T-helper 2 cell treated with Interferon-gamma antibody and Interleukin-4, amounts not matched to agents 100 ng/mL and 5 ng/mL, for 36 hours (primary cell): ENCODE measurements at regions not wholly inside any gene's neighbourhood (a gene's known extent, or its start where the extent isn't known, plus 50 kb on each side); places are given as distances from the start of the nearest gene placed in this dataset.

Source experiments
- intact Hi-C: fragments of 100-400 bp; cut with micrococcal nuclease; formaldehyde crosslinking; loops from one replicate; pipeline ENCODE4 v1.15.1; 2023

DNA sequence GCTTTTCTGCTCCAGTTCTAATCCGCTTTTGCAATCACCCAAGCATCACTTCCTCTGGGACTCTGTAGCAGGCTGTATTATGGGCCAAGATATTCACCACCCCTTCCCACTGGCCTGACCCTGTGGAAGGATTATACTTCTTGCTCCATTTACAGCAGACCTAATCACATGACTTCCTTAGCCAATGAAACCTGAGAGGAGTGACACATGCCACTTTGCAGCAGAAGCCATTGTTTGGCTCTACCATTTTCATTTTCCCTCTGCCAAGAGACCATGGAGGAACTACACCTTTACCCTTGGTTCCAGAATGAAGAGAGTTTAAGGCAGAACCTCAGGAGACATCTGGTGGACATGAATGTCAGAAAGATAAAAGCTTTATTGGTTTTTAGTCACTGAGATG is 134.9 kb upstream of the HSD17B12 start:
- intact Hi-C loops: no loop called here

DNA sequence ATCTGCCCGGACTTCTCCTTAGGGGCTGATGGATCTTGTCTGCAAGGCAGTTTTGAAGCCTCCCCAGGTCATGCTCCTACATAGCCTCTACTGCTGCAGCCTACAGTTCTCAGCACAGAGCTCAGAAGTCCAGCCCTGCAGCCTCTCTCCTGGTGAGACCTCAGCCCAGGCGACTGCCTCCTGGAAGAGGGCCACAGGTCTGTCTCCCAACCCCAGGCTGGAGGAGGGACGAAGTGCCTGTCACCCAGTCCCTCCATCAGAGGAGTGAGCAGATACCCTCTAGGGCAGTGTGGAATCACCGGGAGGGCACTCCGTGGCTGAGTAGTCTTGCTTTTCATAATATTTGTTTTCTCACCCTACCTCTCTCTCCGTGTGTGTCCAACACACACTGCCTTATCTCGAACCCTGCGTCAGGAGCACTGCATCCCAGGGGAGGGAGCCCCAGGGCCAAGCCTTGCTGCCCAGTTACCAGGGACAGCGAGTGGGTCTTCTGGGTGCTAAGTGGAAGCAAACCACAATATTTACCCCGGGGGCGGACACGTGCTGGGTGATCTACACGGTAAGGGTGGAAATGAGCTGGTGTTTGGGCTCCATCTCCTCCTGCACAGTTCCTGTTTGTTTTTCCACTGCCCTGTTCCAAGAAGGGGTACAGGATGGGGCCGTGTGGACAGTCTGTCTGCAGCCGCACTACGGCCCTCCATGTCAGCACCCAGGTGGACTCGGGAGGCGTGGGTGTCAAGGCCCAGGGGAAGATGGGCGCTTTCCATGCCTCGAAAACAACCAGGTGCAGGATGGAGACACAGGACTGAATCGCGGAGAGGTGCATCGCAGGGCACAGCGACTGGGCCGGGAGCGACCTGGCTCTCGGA is 133.7 kb upstream of the HSD17B12 start:
- intact Hi-C loops: no loop called here

DNA sequence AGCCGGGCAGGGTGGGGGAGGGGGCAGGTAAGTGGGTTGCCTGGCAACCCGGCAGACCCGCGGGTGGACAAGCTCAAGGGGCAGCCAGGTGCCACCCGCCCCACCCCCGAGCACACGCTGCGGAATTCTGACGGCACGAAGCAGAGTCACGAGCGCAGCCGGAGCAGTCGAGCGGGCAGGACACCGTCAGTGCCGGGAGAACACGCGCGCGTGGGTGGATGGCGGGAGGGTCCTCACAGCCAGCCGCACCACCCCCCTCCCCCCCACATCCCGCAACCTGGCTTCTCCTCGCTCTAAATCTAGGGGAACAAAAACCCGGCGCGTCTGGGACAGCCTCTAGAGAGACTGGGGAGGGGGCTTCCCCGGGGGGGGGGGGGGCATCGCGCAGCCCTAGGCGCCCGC is 133.1 kb upstream of the HSD17B12 start:
- intact Hi-C loops: no loop called here

DNA sequence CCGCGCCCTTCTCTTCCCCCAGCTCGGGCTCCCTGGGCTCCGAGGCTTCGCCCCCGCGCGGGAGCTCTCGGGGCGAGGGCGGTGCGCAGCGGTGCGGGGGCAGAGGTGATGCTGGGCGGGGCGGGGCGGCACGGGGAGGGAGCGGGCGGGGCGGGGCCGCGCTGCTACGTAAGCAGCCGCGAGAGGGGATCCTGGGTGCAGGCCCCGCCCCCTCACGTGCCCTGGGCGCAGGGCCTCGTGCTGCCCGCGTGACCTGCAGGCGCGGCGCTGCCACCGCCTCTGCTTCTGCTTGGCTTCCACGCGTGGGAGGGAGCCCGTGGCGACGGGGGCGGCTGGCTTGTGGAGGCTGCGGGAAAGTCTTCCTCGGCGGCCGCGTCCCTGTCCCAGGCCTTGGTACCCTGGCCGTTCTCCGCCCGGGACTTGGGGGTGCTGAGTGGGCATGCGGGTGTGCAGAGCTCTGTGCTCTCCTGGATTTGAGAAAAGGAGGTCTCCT is 132.6 kb upstream of the HSD17B12 start:
- intact Hi-C loops: no loop called here

DNA sequence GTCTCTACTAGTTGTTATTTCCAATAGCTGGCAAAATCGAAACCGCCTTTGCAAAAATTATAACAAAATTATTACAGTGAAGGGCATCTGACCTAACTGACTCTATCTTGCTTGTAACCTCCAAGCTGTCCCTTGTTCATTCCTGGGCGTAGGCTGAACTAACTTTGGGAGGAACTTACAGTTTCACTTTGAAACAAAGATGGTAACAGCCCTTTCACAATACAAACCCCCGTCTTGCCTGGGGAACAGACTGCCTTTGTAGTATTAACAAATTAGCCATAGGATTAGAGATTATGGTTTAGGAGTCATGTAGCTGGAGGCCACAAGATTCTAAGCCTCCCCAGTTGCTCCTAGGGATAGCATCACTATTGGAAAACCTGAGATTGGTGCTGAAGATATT is 131.6 kb upstream of the HSD17B12 start:
- intact Hi-C loops: no loop called here

DNA sequence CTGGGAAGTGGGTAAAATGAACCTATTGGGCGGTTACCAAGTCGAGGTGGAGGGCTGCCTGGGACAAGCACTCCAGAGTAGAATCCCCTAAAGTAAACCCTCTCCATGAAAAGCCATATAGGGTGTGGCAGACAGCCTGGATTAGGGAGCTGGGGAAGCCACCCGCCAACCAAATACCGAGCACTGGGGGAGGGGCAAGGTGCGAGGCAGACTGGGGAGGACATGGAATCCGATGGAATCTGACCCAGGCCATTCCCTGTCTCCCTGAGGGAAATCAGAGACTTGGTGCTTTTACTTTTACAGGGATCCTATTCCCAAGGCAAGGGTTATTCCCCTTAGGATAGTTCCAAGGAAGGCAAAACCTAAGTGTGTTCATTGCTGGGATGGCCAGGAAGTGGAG is 130.9 kb upstream of the HSD17B12 start:
- intact Hi-C loops: no loop called here

DNA sequence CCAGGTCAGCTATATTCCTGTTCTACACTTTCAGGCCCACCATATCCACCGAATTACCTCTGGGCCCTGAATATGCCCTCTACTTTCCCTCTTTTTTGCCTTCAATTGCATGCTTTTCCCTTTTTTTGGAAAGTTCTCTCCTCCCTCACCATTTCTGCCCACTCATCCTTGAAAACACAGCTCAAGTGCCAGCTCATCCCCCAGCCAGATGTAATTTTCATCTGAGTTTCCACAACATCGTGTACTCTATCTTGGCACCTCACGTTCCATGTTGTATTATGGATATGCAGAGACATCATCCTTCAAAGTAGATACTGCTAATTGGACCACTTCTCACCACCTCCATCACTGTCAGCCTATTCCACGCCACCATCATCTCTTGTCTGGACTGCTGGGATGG is 129.8 kb upstream of the HSD17B12 start:
- intact Hi-C loops: no loop called here

DNA sequence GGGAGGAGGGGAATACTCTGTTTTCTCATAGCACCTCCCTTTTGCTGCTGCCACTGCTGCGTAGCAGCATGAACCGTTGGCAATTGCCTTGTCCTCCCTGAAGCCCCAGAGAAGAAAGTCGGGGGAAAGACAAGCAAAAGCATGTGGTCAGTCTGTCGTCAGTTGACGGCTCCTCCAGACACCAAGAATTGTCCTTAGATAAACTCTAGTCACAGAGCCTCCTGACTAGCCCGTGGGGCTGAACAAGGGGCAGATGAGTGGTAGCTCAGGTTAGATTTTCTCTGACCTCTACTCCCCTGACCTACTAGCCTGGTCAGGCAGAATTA is 126.4 kb upstream of the HSD17B12 start:
- intact Hi-C loops: no loop called here

DNA sequence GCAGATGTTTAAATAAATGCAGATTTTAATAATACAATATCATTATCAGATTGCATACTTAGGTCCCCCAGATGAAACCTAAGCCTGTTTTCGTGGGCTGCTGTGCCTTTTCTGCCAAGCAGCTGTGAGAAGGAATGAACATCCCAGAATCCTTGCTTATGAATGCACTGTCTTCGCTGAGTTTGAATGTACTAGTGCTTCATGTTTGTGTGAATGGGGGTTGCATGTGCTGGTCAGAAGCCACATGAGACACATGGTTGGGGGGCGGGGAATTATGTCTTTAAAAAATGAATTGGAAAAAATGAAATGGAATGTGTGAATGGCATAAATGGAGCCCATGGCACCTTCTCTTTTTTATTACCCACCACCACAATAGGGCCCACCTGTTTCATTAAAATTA is 125.4 kb upstream of the HSD17B12 start:
- intact Hi-C loops: no loop called here

DNA sequence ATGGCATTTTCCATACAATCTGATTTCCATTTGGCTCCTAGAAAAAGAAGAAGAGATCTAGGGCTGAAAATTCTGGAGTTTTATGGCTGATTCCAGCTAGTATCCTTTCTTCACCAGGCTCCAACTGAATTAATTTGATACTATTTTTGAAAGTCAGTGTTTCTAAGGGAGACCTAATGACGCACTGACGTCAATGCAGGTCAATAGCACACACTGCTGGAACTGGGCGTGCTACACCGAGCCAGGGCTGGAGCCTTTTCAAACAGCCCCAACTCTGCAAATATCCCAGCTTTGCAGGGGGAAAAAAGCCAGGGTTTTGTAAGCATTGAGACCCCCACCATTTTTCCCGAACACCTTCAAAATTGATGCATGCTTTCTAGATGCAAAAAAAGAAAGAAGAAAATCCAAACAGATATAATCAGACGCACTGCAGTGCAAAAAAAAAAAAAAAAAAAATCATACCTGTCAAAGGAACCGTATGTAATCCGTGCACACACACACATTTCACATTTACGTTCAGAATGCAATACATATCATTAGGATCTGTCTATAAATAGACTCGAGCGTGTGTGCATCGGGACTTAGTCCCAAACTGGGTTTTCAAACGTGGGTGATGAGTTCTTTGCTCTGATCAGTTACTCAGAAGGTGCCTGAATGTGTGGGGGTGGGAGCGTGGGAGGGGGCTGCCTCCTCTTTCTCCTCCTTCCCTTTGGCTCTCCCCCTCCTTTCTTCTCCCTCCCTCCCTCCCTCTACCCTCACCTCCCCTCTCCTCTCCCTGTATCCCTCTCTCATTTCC is 124.5 kb upstream of the HSD17B12 start:
- intact Hi-C loops: no loop called here

DNA sequence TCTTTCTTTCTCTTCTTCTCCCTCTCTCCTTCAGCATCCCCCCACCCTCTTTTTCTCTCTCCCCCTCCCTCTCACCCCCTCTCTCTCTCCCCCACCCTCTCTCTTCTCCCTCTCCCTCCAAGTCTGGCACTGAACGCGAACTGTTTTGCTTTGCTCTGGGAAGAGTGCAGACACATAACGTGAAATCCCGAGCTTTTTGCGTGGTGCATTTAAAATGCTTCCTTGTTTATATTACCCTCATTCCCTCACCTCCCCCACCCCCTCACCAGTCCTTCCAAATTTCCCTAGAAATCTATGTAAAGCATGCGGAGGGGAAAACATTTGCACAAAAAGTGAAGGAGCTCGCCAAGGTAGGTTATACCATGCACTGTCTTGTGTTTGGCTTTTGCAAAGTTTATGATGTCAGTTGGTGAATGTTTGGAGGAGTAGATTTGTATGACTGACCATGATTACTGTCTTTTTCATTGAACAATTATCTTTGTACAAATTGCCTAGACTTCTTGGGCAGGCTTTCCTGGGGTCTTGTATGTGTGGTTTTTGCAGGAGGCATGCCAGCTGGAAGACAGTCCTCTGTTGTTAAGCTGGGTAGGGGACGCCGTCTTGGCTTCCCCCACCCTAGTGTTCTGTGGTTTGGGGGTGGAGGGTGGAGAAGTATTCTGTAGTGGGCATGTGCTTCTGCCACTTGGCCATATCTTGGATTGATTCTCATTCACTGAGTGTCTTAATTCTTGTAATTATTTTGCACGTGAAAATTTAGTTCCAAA is 123.7 kb upstream of the HSD17B12 start:
- intact Hi-C loops: no loop called here

DNA sequence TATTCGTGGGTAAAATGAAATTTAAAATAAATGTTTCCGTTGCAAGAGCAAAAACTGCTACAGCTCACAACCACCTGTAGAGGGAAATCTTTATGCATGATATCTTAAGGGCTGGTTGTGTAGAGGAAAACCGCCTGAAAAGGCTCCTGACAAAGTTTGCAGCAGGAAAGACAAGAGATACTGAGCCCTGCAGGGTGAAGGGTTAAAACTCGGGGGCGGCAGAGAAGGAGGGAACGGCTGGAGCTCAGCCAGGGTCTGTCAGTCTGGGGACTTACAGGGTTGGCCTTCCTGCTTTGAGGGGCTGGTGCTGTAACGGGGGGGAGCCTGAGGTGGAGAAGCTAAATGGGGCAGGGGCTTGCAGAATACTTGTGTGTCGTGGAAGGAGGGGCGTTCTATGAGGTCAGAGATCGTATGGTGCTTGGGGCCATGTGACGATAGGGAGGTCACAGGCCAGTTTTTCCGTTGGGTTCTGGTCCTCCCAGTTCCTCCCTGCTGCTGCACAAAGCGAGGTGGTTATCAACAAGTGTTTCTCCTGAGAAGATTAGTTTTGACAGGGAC is 122.9 kb upstream of the HSD17B12 start:
- intact Hi-C loops: no loop called here

DNA sequence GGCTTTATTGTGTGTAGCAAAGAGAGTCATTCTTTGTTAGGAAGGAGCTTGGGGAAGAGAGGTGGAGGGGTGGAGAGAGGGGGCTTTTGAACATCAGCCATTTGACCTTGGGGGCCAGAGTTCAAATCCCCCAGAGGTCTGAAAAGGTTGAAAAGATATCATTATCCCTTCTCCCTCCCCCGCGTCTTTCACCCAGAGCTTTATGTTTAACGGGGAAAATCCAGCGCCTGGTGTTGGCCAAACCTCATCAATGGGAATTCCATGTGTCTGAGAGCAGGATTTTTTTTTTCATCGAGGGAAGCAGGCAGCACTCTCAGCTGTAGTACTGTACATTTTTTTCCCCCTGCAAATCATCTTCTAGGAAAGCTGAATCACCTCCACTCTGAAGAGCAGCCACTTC is 122.4 kb upstream of the HSD17B12 start:
- intact Hi-C loops: no loop called here

DNA sequence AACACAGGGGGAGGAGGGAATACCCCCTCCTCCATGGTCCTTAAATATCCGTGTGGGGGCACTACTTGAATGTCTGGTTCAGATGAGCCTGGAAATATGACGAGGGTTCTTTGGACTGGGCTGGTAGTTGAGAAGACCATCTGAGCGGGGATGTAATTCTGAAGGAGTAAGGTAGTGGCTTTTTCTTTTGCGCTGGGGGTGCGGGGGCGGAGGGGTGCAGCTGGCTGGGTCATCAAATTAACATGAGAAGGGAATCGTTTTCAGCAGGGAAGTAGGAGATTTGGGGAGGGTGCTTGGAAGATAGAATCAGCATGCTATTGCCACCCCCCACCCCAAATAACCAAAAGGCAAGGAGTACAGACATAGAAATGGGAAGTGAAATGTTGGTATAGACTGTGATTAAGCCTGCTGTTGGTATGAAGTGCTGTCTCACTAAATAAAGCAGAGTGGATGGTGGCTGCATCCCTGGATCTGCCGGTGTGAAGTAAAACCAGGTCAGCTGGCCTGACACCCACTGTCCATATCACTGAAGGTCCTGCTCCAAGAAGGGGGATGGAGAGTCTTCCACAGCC is 121.9 kb upstream of the HSD17B12 start:
- intact Hi-C loops: no loop called here

DNA sequence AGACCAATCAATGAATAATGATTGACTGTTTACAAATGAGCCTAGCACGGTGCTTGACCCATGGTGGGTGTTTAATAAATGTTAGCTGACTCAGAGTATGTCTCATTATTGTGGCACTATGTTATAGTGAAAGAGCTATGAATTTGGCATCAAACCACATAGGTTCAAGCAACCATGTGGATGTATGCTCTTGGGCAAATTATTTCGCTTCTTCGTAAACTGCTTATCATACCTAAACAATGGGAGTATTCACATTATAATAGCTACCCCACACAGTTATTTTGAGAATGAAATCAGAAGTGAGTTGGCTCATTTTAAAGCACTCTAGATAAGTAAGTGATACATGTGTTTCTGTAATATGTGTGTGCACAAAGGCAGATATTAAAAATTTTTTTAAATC is 118.7 kb upstream of the HSD17B12 start:
- intact Hi-C loops: no loop called here

DNA sequence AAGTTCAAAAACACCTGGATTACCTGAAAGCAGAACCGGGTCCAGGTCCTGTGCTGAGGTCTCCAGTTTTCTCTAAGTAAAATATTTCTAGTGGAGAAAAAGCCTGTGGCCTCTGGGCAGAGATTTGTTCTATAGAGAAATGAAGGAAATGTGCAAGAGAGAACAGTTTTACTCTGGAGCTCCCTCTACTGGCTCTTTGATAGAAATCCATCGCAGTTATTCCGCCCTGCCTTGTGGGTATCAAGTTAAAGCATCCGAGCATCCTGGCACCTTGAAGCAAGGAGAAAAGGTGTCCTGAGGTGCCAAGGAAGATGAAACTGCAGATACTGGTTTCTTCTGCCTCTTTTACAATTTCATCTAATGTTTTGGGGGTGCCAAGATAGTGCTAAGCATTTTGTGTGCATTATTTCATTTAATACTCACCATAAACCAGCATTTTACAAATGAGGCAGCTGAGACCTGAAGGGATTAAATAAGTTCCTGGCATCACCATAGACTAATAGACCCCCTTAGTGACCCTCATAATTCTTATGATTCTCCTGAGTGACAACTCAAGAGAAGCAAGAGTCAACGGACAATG is 113.1 kb upstream of the HSD17B12 start:
- intact Hi-C loops: loop anchor here (1.0 to 5.0 kb wide), 2 partner anchors 255 to 285 kb away; partner anchors contain the start of gene API5

DNA sequence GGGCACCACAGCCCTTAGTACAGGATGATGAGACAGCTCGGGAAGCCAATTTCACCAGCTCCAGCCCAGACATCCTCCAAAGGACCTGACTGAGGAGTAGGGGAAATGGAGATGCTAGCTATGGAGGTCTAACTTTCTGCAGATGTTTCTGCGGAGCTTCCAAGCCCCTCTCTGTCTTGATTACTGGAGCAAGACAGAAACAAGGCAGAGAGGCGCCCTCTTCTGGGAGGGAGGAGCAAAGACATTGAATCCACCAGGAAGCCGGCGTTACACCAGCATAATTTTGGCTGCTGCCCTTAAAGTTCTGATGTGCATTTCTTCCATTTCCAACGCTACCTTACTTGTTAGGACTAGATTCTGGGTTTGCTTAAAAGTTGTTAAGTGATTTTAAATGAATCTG is 107.3 kb upstream of the HSD17B12 start:
- intact Hi-C loops: loop anchor here (5.0 kb wide), 1 partner anchor 109 kb away; the partner anchor contains the start of gene HSD17B12

DNA sequence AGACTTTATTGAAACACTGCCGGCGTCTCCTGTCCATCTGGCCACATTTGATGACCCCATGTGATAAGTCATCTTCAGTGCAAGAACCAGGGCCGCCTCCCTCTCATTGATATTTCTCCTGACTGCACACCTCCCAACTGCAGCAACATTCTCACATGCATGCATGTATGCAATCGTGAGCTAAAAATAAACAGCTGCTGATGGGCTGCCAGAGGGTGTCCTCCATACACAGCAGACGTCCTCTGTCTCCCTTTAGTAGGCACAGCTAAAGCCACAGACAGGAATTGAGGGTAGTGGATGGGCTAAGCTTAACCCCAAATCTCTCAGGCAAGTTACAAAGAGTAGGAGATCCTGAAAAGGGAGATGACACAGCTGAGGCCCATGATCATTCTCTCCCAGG is 106.7 kb upstream of the HSD17B12 start:
- intact Hi-C loops: loop anchor here (5.0 kb wide), 1 partner anchor 108 kb away; the partner anchor contains the start of gene HSD17B12

DNA sequence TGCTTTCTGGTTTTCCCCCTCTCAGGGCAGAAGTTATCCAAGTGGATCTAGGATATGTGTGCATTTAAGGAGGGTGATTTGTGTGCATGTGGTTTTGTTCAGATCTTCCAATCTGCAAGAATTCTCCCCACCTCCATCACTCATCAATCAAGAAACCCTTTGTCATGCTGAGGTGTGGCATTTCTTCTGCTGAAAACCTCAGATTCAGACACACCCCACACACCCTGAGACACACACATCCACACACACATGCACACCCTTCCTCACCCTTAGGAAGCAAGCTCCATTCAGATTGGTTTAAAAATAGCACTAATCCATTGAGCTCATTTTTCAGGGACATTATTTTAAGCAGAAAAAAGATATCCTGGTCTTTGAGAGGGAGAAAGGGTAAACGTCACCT is 106.1 kb upstream of the HSD17B12 start:
- intact Hi-C loops: loop anchor here (5.0 kb wide), 1 partner anchor 108 kb away; the partner anchor contains the start of gene HSD17B12
